ENCODE measurements at regions not wholly inside any gene's neighbourhood (a gene's known extent, or its start where the extent isn't known, plus 50 kb on each side); places are given as distances from the start of the nearest gene placed in this dataset.

GRCh38 chr3:65078748-65079147 lies 390.9 kb upstream of the ADAMTS9 start:
- H3K36me3 Mint-ChIP-seq (ENCODE audit: insufficient read depth, unreplicated experiment), result no peaks in the 10 kb centered on the region
- no peaks in the 10 kb centered on the region for H3K27me3 Mint-ChIP-seq (ENCODE audit: insufficient read depth, unreplicated experiment)
- ChIA-PET CTCF (no interaction called here), POLR2A (no interaction called here)
- H3K27ac Mint-ChIP-seq (ENCODE audit: unreplicated experiment), result no peak overlapping the region
- no peak overlapping the region for H3K4me3 Mint-ChIP-seq (ENCODE audit: unreplicated experiment)
- Histone ChIP-seq H3K27me3 (replicated peaks; ENCODE audit: control insufficient read depth, insufficient read depth, low read length) (no peaks in the 10 kb centered on the region), H3K36me3 (ENCODE audit: control insufficient read depth, insufficient read depth, low read length) (no peaks in the 10 kb centered on the region), H3K4me1 (peaks cover 2% of the 10 kb centered on the region; the same call in 1 of the 2 replicates), H3K9me3 (no peaks in the 10 kb centered on the region), H3K4me3 (ENCODE audit: low read depth, low read length) (no peak overlapping the region)
- H3K9me3 Mint-ChIP-seq (ENCODE audit: unreplicated experiment), result no peaks in the 10 kb centered on the region
- H3K4me1 Mint-ChIP-seq (ENCODE audit: low read depth, unreplicated experiment), result no peaks in the 10 kb centered on the region
- no peak for DNase-seq
- TF ChIP-seq, protein P1, sequence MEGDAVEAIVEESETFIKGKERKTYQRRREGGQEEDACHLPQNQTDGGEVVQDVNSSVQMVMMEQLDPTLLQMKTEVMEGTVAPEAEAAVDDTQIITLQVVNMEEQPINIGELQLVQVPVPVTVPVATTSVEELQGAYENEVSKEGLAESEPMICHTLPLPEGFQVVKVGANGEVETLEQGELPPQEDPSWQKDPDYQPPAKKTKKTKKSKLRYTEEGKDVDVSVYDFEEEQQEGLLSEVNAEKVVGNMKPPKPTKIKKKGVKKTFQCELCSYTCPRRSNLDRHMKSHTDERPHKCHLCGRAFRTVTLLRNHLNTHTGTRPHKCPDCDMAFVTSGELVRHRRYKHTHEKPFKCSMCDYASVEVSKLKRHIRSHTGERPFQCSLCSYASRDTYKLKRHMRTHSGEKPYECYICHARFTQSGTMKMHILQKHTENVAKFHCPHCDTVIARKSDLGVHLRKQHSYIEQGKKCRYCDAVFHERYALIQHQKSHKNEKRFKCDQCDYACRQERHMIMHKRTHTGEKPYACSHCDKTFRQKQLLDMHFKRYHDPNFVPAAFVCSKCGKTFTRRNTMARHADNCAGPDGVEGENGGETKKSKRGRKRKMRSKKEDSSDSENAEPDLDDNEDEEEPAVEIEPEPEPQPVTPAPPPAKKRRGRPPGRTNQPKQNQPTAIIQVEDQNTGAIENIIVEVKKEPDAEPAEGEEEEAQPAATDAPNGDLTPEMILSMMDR (IDR thresholded peaks at IDR 0.05; ENCODE audit: insufficient read depth in 1 of 2, low read depth in 1 of 2, low read length in 1 of 2, severe bottlenecking in 1 of 2, unreplicated experiment in 1 of 2), result no peak
- intact Hi-C loops (cut with micrococcal nuclease; ENCODE audit: unreplicated experiment), result no loop called here
- no TSS peak for BruUV-seq (replicated peaks)

DNA sequence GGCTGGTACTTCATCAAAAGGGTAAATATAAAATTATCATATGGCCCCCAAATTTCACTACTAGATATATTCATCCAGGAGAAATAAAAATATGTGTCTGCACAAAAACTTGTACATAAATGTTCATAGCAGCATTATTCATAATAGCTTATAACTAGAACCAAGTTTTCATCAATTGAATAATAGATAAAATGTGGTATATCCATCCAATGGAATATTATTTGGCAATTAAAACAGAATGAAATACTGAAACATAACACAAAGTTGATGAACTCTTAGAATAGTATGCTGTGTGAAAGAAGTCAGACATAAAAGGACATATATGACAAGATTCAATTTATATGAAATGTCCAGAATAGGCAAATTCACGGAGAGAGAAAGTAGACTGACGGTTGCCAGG lies 389.3 kb upstream of the ADAMTS9 start:
- no peaks in the 10 kb centered on the region for H3K4me1 ChIP-seq
- H3K36me3 ChIP-seq (ENCODE audit: control insufficient read depth, insufficient read depth, low read length), result no peaks in the 10 kb centered on the region
- TF ChIP-seq, protein P1 (IDR thresholded peaks at IDR 0.05; ENCODE audit: insufficient read depth in 1 of 2, low read depth in 1 of 2, low read length in 1 of 2, severe bottlenecking in 1 of 2, unreplicated experiment in 1 of 2), result no peak
- H3K27me3 ChIP-seq (replicated peaks; ENCODE audit: control insufficient read depth, insufficient read depth, low read length), result no peaks in the 10 kb centered on the region
- no TSS peak for BruUV-seq (replicated peaks)
- ChIA-PET CTCF (no interaction called here), POLR2A (no interaction called here)
- no peak overlapping the region for H3K27ac Mint-ChIP-seq (ENCODE audit: unreplicated experiment)
- intact Hi-C loops (cut with micrococcal nuclease; ENCODE audit: unreplicated experiment), result no loop called here
- H3K9me3 Mint-ChIP-seq (ENCODE audit: unreplicated experiment), result no peaks in the 10 kb centered on the region
- no peaks in the 10 kb centered on the region for H3K27me3 Mint-ChIP-seq (ENCODE audit: insufficient read depth, unreplicated experiment)
- H3K4me3 ChIP-seq (ENCODE audit: low read depth, low read length), result no peak overlapping the region
- H3K4me1 Mint-ChIP-seq (ENCODE audit: low read depth, unreplicated experiment), result no peaks in the 10 kb centered on the region
- no peaks in the 10 kb centered on the region for H3K9me3 ChIP-seq
- H3K4me3 Mint-ChIP-seq (ENCODE audit: unreplicated experiment), result no peak overlapping the region
- H3K36me3 Mint-ChIP-seq (ENCODE audit: insufficient read depth, unreplicated experiment), result no peaks in the 10 kb centered on the region
- no peak for DNase-seq

- Mint-ChIP-seq H3K4me1 (ENCODE audit: low read depth, unreplicated experiment) (no peaks in the 10 kb centered on the region), H3K4me3 (ENCODE audit: unreplicated experiment) (no peak overlapping the region), H3K27me3 (ENCODE audit: insufficient read depth, unreplicated experiment) (no peaks in the 10 kb centered on the region), H3K36me3 (ENCODE audit: insufficient read depth, unreplicated experiment) (no peaks in the 10 kb centered on the region), H3K9me3 (ENCODE audit: unreplicated experiment) (no peaks in the 10 kb centered on the region), H3K27ac (ENCODE audit: unreplicated experiment) (no peak overlapping the region)
- H3K4me3 ChIP-seq (ENCODE audit: low read depth, low read length), result no peak overlapping the region
- no TSS peak for BruUV-seq (replicated peaks)
- CTCF ChIA-PET, result no interaction called here
- H3K4me1 ChIP-seq, result no peaks in the 10 kb centered on the region
- intact Hi-C loops (cut with micrococcal nuclease; ENCODE audit: unreplicated experiment), result no loop called here
- no peaks in the 10 kb centered on the region for H3K9me3 ChIP-seq
- TF ChIP-seq, protein P1 (IDR thresholded peaks at IDR 0.05; ENCODE audit: insufficient read depth in 1 of 2, low read depth in 1 of 2, low read length in 1 of 2, severe bottlenecking in 1 of 2, unreplicated experiment in 1 of 2), result no peak
- no peaks in the 10 kb centered on the region for H3K36me3 ChIP-seq (ENCODE audit: control insufficient read depth, insufficient read depth, low read length)
- POLR2A ChIA-PET, result no interaction called here
- DNase-seq, result no peak
- no peaks in the 10 kb centered on the region for H3K27me3 ChIP-seq (replicated peaks; ENCODE audit: control insufficient read depth, insufficient read depth, low read length)
Observed at GRCh38 chr3:65070968-65071367, 383.2 kb upstream of the ADAMTS9 start.

Data from Caco-2 (cell line).